Panc1 (cell line): ENCODE measurements at regions not wholly inside any gene's neighbourhood (a gene's known extent, or its start where the extent isn't known, plus 50 kb on each side); places are given as distances from the start of the nearest gene placed in this dataset.

Experiments used
- ATAC-seq: fragments of 200-7000 bp; cut with Tn5 transposase; 2 replicates; pipeline ENCODE4 v1.9.1; 2020; ENCODE audit warnings: mild to moderate bottlenecking, moderate library complexity
- BruUV-seq: library from RNA; stranded (reverse); fragments of 400-500 nt; replicated peaks from 2 replicates; lab custom pipeline; 2021; lab: Mats Ljungman, UMichigan
- CTCF ChIA-PET: fragments of 300-600 bp; sonication (Branson Sonifier 250); formaldehyde crosslinking; loops from one replicate; lab custom pipeline; 2022; ENCODE audit warnings: antibody characterized with exemption; lab: Charles Lee
- POLR2A ChIA-PET: fragments of 300-600 bp; sonication (Branson Sonifier 250); formaldehyde crosslinking; loops from one replicate; lab custom pipeline; 2022; ENCODE audit warnings: antibody characterized with exemption; lab: Charles Lee
- DNase-seq: peaks from one replicate; pipeline ENCODE4 v3.0.0-alpha.2; 2010; ENCODE audit warnings: low read depth, low spot score
- H3K27ac ChIP-seq: 2 replicates; pipeline ENCODE4 v1.5.1; 2011; ENCODE audit warnings: mild to moderate bottlenecking, low read length, inconsistent platforms
- H3K27me3 ChIP-seq: fragments of 200-500 bp; sonication (Bioruptor generic); 2 replicates; pipeline ENCODE4 v1.6.0; 2014; ENCODE audit warnings: low read length, inconsistent platforms; ENCODE audit not compliant: control insufficient read depth, insufficient read depth
- H3K36me3 ChIP-seq: fragments of 200-500 bp; sonication (Bioruptor generic); 2 replicates; pipeline ENCODE4 v1.5.1; 2014; ENCODE audit warnings: inconsistent platforms, mild to moderate bottlenecking, low read length, moderate library complexity; ENCODE audit not compliant: control insufficient read depth, insufficient read depth
- H3K4me1 ChIP-seq: 2 replicates; pipeline ENCODE4 v1.5.1; 2011; ENCODE audit warnings: inconsistent platforms, mild to moderate bottlenecking, low read length, moderate library complexity; ENCODE audit not compliant: control insufficient read depth, insufficient read depth
- H3K4me3 ChIP-seq, 2 experiments: 2 replicates each; pipeline ENCODE4 v1.5.1; 2011 to 2012; ENCODE audit warnings: low read depth in 2 of 2, low read length in 2 of 2, mild to moderate bottlenecking in 2 of 2, inconsistent platforms in 1 of 2, moderate library complexity in 1 of 2
- H3K9me3 ChIP-seq: fragments of 200-500 bp; sonication (Bioruptor generic); 2 replicates; pipeline ENCODE4 v1.5.1; 2014; ENCODE audit warnings: low read depth, mild to moderate bottlenecking, inconsistent platforms, low read length, moderate library complexity; ENCODE audit not compliant: control insufficient read depth, insufficient read depth
- POLR2AphosphoS5 ChIP-seq: IDR thresholded peaks from 2 replicates; pipeline ENCODE4 v1.6.1; 2012; ENCODE audit warnings: mild to moderate bottlenecking, low read depth, low read length, moderate library complexity
- SIN3A ChIP-seq: IDR thresholded peaks from 2 replicates; pipeline ENCODE4 v1.6.1; 2012; ENCODE audit warnings: low read depth, mild to moderate bottlenecking, low read length, moderate library complexity, borderline replicate concordance; ENCODE audit not compliant: insufficient read depth
- TCF7L2 ChIP-seq: IDR thresholded peaks from 2 replicates; pipeline ENCODE4 v1.6.1; 2011; ENCODE audit warnings: mild to moderate bottlenecking, low read depth, low read length, inconsistent platforms
- in situ Hi-C: cut with HindIII; loops from 2 replicates; pipeline ENCODE4 v1.10.0; 2016; ENCODE audit warnings: low sequenced_read_pairs, low pct_unique_long_range_greater_than_20kb
- intact Hi-C: fragments of 100-400 bp; cut with micrococcal nuclease; formaldehyde crosslinking; loops from one replicate; pipeline ENCODE4 v1.10.0; 2022; ENCODE audit not compliant: unreplicated experiment
- TF ChIP-seq, protein P1 (sequence below), 2 experiments: IDR thresholded peaks; 2 replicates each; pipeline ENCODE4 v1.6.1; 2011 to 2012; ENCODE audit warnings: low read depth in 2 of 2, control low read depth in 1 of 2, low read length in 1 of 2, mild to moderate bottlenecking in 1 of 2, moderate library complexity in 1 of 2; ENCODE audit not compliant: insufficient read depth in 1 of 2
- TF ChIP-seq, protein P2 (sequence below): fragments of 450-650 bp; IDR thresholded peaks from 2 replicates; pipeline ENCODE4 v1.5.1; 2017; ENCODE audit warnings: mild to moderate bottlenecking

DNA sequence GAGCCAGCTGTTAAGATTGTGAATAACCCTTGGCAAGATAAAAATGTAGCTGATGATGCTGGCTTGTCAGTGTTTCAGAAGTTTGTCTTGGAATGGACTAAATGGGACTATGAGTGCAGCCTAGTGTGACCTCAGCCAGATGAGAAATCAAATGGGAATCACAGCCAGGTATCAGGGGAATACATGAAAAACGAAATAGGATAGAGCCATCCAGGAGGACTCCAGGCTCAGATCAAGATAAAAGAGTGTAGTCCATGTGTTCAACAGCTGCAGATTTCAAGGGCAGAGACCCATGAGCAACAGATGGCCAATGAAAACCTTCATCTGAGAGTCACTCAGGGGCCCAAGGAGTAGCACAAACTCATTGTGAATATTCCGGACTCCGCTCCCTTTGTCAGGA is 1080.9 kb upstream of the CADM2 start:
- Histone ChIP-seq H3K9me3 (no peaks in the 10 kb centered on the region), H3K27ac (no peak overlapping the region), H3K27me3 (no peaks in the 10 kb centered on the region), H3K4me1 (no peaks in the 10 kb centered on the region), H3K36me3 (no peaks in the 10 kb centered on the region; the same call in 1 of the 2 replicates), H3K4me3 (no peak overlapping the region)
- ATAC-seq: no peak
- BruUV-seq: no TSS peak
- POLR2A ChIA-PET: no interaction called here
- CTCF ChIA-PET: no interaction called here
- intact Hi-C loops: no loop called here
- DNase-seq: no peak
- in situ Hi-C loops: no loop called here
- TF ChIP-seq TCF7L2 (no peak), SIN3A (no peak), POLR2AphosphoS5 (no peak)
- TF ChIP-seq, protein P1, sequence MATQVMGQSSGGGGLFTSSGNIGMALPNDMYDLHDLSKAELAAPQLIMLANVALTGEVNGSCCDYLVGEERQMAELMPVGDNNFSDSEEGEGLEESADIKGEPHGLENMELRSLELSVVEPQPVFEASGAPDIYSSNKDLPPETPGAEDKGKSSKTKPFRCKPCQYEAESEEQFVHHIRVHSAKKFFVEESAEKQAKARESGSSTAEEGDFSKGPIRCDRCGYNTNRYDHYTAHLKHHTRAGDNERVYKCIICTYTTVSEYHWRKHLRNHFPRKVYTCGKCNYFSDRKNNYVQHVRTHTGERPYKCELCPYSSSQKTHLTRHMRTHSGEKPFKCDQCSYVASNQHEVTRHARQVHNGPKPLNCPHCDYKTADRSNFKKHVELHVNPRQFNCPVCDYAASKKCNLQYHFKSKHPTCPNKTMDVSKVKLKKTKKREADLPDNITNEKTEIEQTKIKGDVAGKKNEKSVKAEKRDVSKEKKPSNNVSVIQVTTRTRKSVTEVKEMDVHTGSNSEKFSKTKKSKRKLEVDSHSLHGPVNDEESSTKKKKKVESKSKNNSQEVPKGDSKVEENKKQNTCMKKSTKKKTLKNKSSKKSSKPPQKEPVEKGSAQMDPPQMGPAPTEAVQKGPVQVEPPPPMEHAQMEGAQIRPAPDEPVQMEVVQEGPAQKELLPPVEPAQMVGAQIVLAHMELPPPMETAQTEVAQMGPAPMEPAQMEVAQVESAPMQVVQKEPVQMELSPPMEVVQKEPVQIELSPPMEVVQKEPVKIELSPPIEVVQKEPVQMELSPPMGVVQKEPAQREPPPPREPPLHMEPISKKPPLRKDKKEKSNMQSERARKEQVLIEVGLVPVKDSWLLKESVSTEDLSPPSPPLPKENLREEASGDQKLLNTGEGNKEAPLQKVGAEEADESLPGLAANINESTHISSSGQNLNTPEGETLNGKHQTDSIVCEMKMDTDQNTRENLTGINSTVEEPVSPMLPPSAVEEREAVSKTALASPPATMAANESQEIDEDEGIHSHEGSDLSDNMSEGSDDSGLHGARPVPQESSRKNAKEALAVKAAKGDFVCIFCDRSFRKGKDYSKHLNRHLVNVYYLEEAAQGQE (IDR thresholded peaks at IDR 0.05; ENCODE audit: insufficient read depth in 1 of 2, low read depth in 2 of 2, low read length in 1 of 2): no peak
- TF ChIP-seq, protein P2, sequence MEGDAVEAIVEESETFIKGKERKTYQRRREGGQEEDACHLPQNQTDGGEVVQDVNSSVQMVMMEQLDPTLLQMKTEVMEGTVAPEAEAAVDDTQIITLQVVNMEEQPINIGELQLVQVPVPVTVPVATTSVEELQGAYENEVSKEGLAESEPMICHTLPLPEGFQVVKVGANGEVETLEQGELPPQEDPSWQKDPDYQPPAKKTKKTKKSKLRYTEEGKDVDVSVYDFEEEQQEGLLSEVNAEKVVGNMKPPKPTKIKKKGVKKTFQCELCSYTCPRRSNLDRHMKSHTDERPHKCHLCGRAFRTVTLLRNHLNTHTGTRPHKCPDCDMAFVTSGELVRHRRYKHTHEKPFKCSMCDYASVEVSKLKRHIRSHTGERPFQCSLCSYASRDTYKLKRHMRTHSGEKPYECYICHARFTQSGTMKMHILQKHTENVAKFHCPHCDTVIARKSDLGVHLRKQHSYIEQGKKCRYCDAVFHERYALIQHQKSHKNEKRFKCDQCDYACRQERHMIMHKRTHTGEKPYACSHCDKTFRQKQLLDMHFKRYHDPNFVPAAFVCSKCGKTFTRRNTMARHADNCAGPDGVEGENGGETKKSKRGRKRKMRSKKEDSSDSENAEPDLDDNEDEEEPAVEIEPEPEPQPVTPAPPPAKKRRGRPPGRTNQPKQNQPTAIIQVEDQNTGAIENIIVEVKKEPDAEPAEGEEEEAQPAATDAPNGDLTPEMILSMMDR: no peak

DNA sequence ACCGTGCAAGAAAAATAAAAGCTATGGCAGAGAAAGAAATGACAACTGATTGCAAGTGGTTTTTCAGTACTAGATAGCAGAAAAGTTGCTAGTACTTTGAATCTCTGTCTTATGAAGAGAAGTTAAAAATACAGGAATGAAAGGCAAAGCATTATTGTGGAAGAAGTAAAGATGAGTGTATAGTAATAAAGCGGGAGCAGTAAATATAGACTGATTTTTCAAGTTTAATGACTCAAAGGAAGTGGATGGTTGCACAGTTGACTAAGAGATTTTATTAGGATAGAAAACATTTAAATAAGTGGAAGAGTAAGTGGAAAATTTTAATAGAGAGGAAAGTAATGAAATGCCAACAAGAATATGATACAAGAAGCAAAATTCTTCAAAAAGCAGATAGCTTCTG is 1076.1 kb upstream of the CADM2 start:
- no peaks in the 10 kb centered on the region for H3K27me3 ChIP-seq
- no peak for DNase-seq
- POLR2A ChIA-PET: no interaction called here
- no peaks in the 10 kb centered on the region; the same call in 1 of the 2 replicates for H3K36me3 ChIP-seq
- no peak overlapping the region for H3K27ac ChIP-seq
- H3K4me1 ChIP-seq: no peaks in the 10 kb centered on the region
- TF ChIP-seq, protein P2: no peak
- TF ChIP-seq, protein P1 (IDR thresholded peaks at IDR 0.05; ENCODE audit: insufficient read depth in 1 of 2, low read depth in 2 of 2, low read length in 1 of 2): no peak
- TF ChIP-seq TCF7L2 (no peak), POLR2AphosphoS5 (no peak)
- CTCF ChIA-PET: no interaction called here
- in situ Hi-C loops: no loop called here
- intact Hi-C loops: no loop called here
- H3K9me3 ChIP-seq: no peaks in the 10 kb centered on the region
- H3K4me3 ChIP-seq: no peak overlapping the region
- no TSS peak for BruUV-seq
- ATAC-seq: no peak
